ENCODE measurements at regions not wholly inside any gene's neighbourhood (a gene's known extent, or its start where the extent isn't known, plus 50 kb on each side); places are given as distances from the start of the nearest gene placed in this dataset.

- TF ChIP-seq POLR2AphosphoS5 (IDR thresholded peaks at IDR 0.05; ENCODE audit: low read depth, low read length), result no peak
- no peak for TF ChIP-seq TAF1 (IDR thresholded peaks at IDR 0.05; ENCODE audit: borderline replicate concordance, insufficient read depth, low read length)
- no peak for TF ChIP-seq REST (IDR thresholded peaks at IDR 0.05; ENCODE audit: insufficient read depth in 1 of 2, low read depth in 2 of 2, low read length in 2 of 2)
- no peak for TF ChIP-seq SIN3A (IDR thresholded peaks at IDR 0.05; ENCODE audit: borderline replicate concordance, insufficient read depth, low read length)
- no peak for TF ChIP-seq FOXP2 (optimal IDR thresholded peaks at IDR 0.05; ENCODE audit: borderline replicate concordance, extremely low read depth, extremely low read length, insufficient read depth)
These were observed 96.1 kb upstream of the DIO3 start for GRCh38 chr14:101464984-101465794.

- no peak for TF ChIP-seq SIN3A (IDR thresholded peaks at IDR 0.05; ENCODE audit: borderline replicate concordance, insufficient read depth, low read length)
- no peak for TF ChIP-seq TAF1 (IDR thresholded peaks at IDR 0.05; ENCODE audit: borderline replicate concordance, insufficient read depth, low read length)
- no peak for TF ChIP-seq FOXP2 (optimal IDR thresholded peaks at IDR 0.05; ENCODE audit: borderline replicate concordance, extremely low read depth, extremely low read length, insufficient read depth)
These were observed 95.4 kb upstream of the DIO3 start for GRCh38 chr14:101465795-101466448.

GRCh38 chr14:101466456-101467180 is 94.7 kb upstream of the DIO3 start:
- TF ChIP-seq TAF1 (IDR thresholded peaks at IDR 0.05; ENCODE audit: borderline replicate concordance, insufficient read depth, low read length) (no peak), REST (IDR thresholded peaks at IDR 0.05; ENCODE audit: insufficient read depth in 1 of 2, low read depth in 2 of 2, low read length in 2 of 2) (no peak), SIN3A (IDR thresholded peaks at IDR 0.05; ENCODE audit: borderline replicate concordance, insufficient read depth, low read length) (no peak), POLR2AphosphoS5 (IDR thresholded peaks at IDR 0.05; ENCODE audit: low read depth, low read length) (no peak), FOXP2 (optimal IDR thresholded peaks at IDR 0.05; ENCODE audit: borderline replicate concordance, extremely low read depth, extremely low read length, insufficient read depth) (no peak)

GRCh38 chr14:101467181-101467926 is 93.9 kb upstream of the DIO3 start:
- no peak for TF ChIP-seq POLR2AphosphoS5 (IDR thresholded peaks at IDR 0.05; ENCODE audit: low read depth, low read length)
- TF ChIP-seq TAF1 (IDR thresholded peaks at IDR 0.05; ENCODE audit: borderline replicate concordance, insufficient read depth, low read length), result no peak
- TF ChIP-seq REST (IDR thresholded peaks at IDR 0.05; ENCODE audit: insufficient read depth in 1 of 2, low read depth in 2 of 2, low read length in 2 of 2), result no peak
- TF ChIP-seq SIN3A (IDR thresholded peaks at IDR 0.05; ENCODE audit: borderline replicate concordance, insufficient read depth, low read length), result no peak
- no peak for TF ChIP-seq FOXP2 (optimal IDR thresholded peaks at IDR 0.05; ENCODE audit: borderline replicate concordance, extremely low read depth, extremely low read length, insufficient read depth)

Measured in PFSK-1 (cell line).